ENCODE measurements at regions not wholly inside any gene's neighbourhood (a gene's known extent, or its start where the extent isn't known, plus 50 kb on each side); places are given as distances from the start of the nearest gene placed in this dataset.

- H3K27ac ChIP-seq (ENCODE audit: low read depth, low read length) = no peak overlapping the region
- no peaks in the 10 kb centered on the region for H3K9me3 ChIP-seq (ENCODE audit: control insufficient read depth, insufficient read depth, low read length)
- H3K4me1 ChIP-seq (ENCODE audit: control insufficient read depth, insufficient read depth, low read length) = no peaks in the 10 kb centered on the region
- no peaks in the 10 kb centered on the region for H3K27me3 ChIP-seq (ENCODE audit: control insufficient read depth, insufficient read depth, low read length)
- WGBS (ENCODE audit: insufficient coverage) = no CpG with 5 or more reads among the region's 2 CpGs
- no peaks in the 10 kb centered on the region for H3K36me3 ChIP-seq (ENCODE audit: control insufficient read depth, insufficient read depth, low read length)
- H3K4me3 ChIP-seq (ENCODE audit: low read depth, low read length) = no peak overlapping the region
- no peak for DNase-seq (ENCODE audit: low read depth in 4 of 6, low spot score in 6 of 6)
Observed at GRCh38 chr2:144947709-144948037, 427.8 kb upstream of the ZEB2 start.

DNA sequence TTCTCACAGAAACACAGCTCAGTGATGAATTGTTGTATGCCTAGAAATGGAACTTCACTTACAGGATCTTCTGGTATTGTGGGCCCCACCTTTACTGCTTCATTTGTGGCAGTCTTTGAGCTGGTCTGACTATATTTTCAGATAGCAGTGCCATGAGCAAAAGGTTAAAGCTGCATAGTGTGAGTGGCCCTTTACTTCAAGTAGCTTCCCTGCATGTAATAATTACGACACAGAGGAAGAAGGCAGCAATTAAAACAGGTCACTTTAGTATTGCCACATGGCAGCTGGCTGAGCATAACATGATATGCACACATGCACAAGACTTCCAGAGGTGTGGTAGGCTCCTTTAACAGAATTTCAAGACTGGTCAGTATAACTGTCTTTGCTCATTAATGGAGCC is 426.3 kb upstream of the ZEB2 start:
- no peaks in the 10 kb centered on the region for H3K9me3 ChIP-seq (ENCODE audit: control insufficient read depth, insufficient read depth, low read length)
- no peaks in the 10 kb centered on the region for H3K4me1 ChIP-seq (ENCODE audit: control insufficient read depth, insufficient read depth, low read length)
- WGBS (ENCODE audit: insufficient coverage) = no CpG with 5 or more reads among the region's 1 CpG
- no peak for DNase-seq (ENCODE audit: low read depth in 4 of 6, low spot score in 6 of 6)
- no peaks in the 10 kb centered on the region for H3K36me3 ChIP-seq (ENCODE audit: control insufficient read depth, insufficient read depth, low read length)
- H3K27me3 ChIP-seq (ENCODE audit: control insufficient read depth, insufficient read depth, low read length) = no peaks in the 10 kb centered on the region
- no peak overlapping the region for H3K4me3 ChIP-seq (ENCODE audit: low read depth, low read length)
- no peak overlapping the region for H3K27ac ChIP-seq (ENCODE audit: low read depth, low read length)

GRCh38 chr2:144944546-144945220 is 424.8 kb upstream of the ZEB2 start:
- Histone ChIP-seq H3K9me3 (ENCODE audit: control insufficient read depth, insufficient read depth, low read length) (no peaks in the 10 kb centered on the region), H3K36me3 (ENCODE audit: control insufficient read depth, insufficient read depth, low read length) (no peaks in the 10 kb centered on the region), H3K27me3 (ENCODE audit: control insufficient read depth, insufficient read depth, low read length) (no peaks in the 10 kb centered on the region), H3K4me3 (ENCODE audit: low read depth, low read length) (no peak overlapping the region), H3K27ac (ENCODE audit: low read depth, low read length) (no peak overlapping the region), H3K4me1 (ENCODE audit: control insufficient read depth, insufficient read depth, low read length) (no peaks in the 10 kb centered on the region)
- peak in 1 of 6 donors; percentile 31 for DNase-seq (ENCODE audit: low read depth in 4 of 6, low spot score in 6 of 6)
- 100% methylated on average over 1 of the region's 5 CpGs for WGBS (ENCODE audit: insufficient coverage)

DNA sequence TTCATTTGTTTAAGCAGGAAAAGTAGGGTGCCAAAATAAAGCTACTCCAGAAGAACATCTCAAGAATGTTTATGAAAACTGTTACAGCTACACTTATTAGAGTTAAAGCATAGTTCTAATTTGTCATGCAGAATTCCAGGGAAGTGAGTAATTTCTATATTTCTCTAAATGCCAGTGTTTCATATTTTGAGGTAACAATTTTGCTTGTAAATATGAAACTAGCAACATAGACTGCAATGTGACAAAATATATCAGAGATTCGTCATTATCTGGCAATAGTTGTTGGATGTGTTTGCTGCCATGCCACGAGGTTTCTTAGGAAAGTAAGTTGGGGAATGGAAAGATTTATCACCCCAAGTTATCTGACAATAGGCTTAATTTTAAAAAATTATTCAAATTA is 424.1 kb upstream of the ZEB2 start:
- DNase-seq (ENCODE audit: low read depth in 4 of 6, low spot score in 6 of 6) = no peak
- Histone ChIP-seq H3K27me3 (ENCODE audit: control insufficient read depth, insufficient read depth, low read length) (no peaks in the 10 kb centered on the region), H3K4me3 (ENCODE audit: low read depth, low read length) (no peak overlapping the region), H3K9me3 (ENCODE audit: control insufficient read depth, insufficient read depth, low read length) (no peaks in the 10 kb centered on the region), H3K27ac (ENCODE audit: low read depth, low read length) (no peak overlapping the region), H3K4me1 (ENCODE audit: control insufficient read depth, insufficient read depth, low read length) (no peaks in the 10 kb centered on the region), H3K36me3 (ENCODE audit: control insufficient read depth, insufficient read depth, low read length) (no peaks in the 10 kb centered on the region)
- no CpG with 5 or more reads among the region's 2 CpGs for WGBS (ENCODE audit: insufficient coverage)

GRCh38 chr2:144943293-144943941 is 423.5 kb upstream of the ZEB2 start:
- Histone ChIP-seq H3K27me3 (ENCODE audit: control insufficient read depth, insufficient read depth, low read length) (no peaks in the 10 kb centered on the region), H3K27ac (ENCODE audit: low read depth, low read length) (no peak overlapping the region), H3K4me1 (ENCODE audit: control insufficient read depth, insufficient read depth, low read length) (no peaks in the 10 kb centered on the region), H3K36me3 (ENCODE audit: control insufficient read depth, insufficient read depth, low read length) (no peaks in the 10 kb centered on the region), H3K9me3 (ENCODE audit: control insufficient read depth, insufficient read depth, low read length) (no peaks in the 10 kb centered on the region), H3K4me3 (ENCODE audit: low read depth, low read length) (no peak overlapping the region)
- DNase-seq (ENCODE audit: low read depth in 4 of 6, low spot score in 6 of 6) = no peak
- WGBS (ENCODE audit: insufficient coverage) = 82% methylated on average over 1 of the region's 5 CpGs

DNA sequence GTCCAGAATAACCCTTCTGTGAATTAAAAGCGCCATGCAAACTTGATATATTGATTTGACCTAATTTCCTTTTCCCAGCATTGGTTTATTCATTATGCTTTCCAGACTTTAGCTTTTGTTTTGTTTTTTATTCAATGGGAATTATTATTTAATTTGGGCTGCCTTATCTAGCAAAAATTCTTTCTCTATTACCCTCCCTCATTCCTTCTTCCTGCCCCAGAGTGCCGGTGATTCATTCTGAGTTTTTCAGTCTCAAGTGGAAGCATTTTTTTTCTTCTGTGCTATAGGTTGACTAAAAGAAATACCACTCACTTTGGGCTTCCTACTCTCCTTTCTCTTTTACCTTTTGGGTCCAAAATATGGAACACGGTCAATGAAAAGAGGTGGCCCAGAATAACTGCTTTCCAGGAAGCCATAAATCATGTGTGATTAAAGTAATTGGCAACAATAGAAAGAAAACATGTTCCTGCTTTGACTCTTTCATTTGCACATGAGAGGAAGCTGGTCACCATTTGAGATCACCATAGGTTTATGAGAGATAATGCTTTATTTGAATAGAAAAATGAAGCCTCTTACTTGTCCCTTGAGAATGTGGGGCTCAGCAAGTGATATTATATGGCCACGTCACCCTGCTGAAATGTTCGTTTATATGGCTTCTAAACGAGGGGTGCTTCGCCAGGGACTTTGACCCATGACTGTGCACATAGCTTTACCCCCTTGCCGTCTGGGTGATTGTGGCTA is 422.8 kb upstream of the ZEB2 start:
- Histone ChIP-seq H3K27ac (ENCODE audit: low read depth, low read length) (peak overlapping the region; percentile 52), H3K4me1 (ENCODE audit: control insufficient read depth, insufficient read depth, low read length) (no peaks in the 10 kb centered on the region), H3K9me3 (ENCODE audit: control insufficient read depth, insufficient read depth, low read length) (no peaks in the 10 kb centered on the region), H3K36me3 (ENCODE audit: control insufficient read depth, insufficient read depth, low read length) (no peaks in the 10 kb centered on the region), H3K27me3 (ENCODE audit: control insufficient read depth, insufficient read depth, low read length) (no peaks in the 10 kb centered on the region), H3K4me3 (ENCODE audit: low read depth, low read length) (no peak overlapping the region)
- no peak for DNase-seq (ENCODE audit: low read depth in 4 of 6, low spot score in 6 of 6)
- 67% methylated on average over 2 of the region's 8 CpGs for WGBS (ENCODE audit: insufficient coverage)

GRCh38 chr2:144941743-144942488 is 422.0 kb upstream of the ZEB2 start:
- Histone ChIP-seq H3K27ac (ENCODE audit: low read depth, low read length) (peak overlapping the region; percentile 52), H3K36me3 (ENCODE audit: control insufficient read depth, insufficient read depth, low read length) (no peaks in the 10 kb centered on the region), H3K9me3 (ENCODE audit: control insufficient read depth, insufficient read depth, low read length) (no peaks in the 10 kb centered on the region), H3K27me3 (ENCODE audit: control insufficient read depth, insufficient read depth, low read length) (no peaks in the 10 kb centered on the region), H3K4me3 (ENCODE audit: low read depth, low read length) (no peak overlapping the region), H3K4me1 (ENCODE audit: control insufficient read depth, insufficient read depth, low read length) (no peaks in the 10 kb centered on the region)
- no peak for DNase-seq (ENCODE audit: low read depth in 4 of 6, low spot score in 6 of 6)
- 90% methylated on average over 2 of the region's 5 CpGs for WGBS (ENCODE audit: insufficient coverage)

- DNase-seq (ENCODE audit: low read depth in 4 of 6, low spot score in 6 of 6) = no peak
- Histone ChIP-seq H3K4me3 (ENCODE audit: low read depth, low read length) (no peak overlapping the region), H3K27me3 (ENCODE audit: control insufficient read depth, insufficient read depth, low read length) (no peaks in the 10 kb centered on the region), H3K27ac (ENCODE audit: low read depth, low read length) (no peak overlapping the region), H3K4me1 (ENCODE audit: control insufficient read depth, insufficient read depth, low read length) (no peaks in the 10 kb centered on the region), H3K9me3 (ENCODE audit: control insufficient read depth, insufficient read depth, low read length) (no peaks in the 10 kb centered on the region), H3K36me3 (ENCODE audit: control insufficient read depth, insufficient read depth, low read length) (no peaks in the 10 kb centered on the region)
- no CpG with 5 or more reads among the region's 5 CpGs for WGBS (ENCODE audit: insufficient coverage)
Observed at GRCh38 chr2:144939590-144939989, 419.7 kb upstream of the ZEB2 start.

- 31% methylated on average over 3 of the region's 7 CpGs for WGBS (ENCODE audit: insufficient coverage)
- peak in 2 of 6 donors; percentile 34 to 77 for DNase-seq (ENCODE audit: low read depth in 4 of 6, low spot score in 6 of 6)
- no peak overlapping the region for H3K4me3 ChIP-seq (ENCODE audit: low read depth, low read length)
Observed at GRCh38 chr2:144937910-144938709, 418.2 kb upstream of the ZEB2 start.

More at GRCh38 chr2:144937910-144938709, 418.2 kb upstream of the ZEB2 start:
- no peaks in the 10 kb centered on the region for H3K9me3 ChIP-seq (ENCODE audit: control insufficient read depth, insufficient read depth, low read length)
- H3K4me1 ChIP-seq (ENCODE audit: control insufficient read depth, insufficient read depth, low read length) = no peaks in the 10 kb centered on the region
- peak overlapping the region; percentile 44 for H3K27ac ChIP-seq (ENCODE audit: low read depth, low read length)
- no peaks in the 10 kb centered on the region for H3K27me3 ChIP-seq (ENCODE audit: control insufficient read depth, insufficient read depth, low read length)
- H3K36me3 ChIP-seq (ENCODE audit: control insufficient read depth, insufficient read depth, low read length) = no peaks in the 10 kb centered on the region
